ENCODE measurements at regions not wholly inside any gene's neighbourhood (a gene's known extent, or its start where the extent isn't known, plus 50 kb on each side); places are given as distances from the start of the nearest gene placed in this dataset.

DNA sequence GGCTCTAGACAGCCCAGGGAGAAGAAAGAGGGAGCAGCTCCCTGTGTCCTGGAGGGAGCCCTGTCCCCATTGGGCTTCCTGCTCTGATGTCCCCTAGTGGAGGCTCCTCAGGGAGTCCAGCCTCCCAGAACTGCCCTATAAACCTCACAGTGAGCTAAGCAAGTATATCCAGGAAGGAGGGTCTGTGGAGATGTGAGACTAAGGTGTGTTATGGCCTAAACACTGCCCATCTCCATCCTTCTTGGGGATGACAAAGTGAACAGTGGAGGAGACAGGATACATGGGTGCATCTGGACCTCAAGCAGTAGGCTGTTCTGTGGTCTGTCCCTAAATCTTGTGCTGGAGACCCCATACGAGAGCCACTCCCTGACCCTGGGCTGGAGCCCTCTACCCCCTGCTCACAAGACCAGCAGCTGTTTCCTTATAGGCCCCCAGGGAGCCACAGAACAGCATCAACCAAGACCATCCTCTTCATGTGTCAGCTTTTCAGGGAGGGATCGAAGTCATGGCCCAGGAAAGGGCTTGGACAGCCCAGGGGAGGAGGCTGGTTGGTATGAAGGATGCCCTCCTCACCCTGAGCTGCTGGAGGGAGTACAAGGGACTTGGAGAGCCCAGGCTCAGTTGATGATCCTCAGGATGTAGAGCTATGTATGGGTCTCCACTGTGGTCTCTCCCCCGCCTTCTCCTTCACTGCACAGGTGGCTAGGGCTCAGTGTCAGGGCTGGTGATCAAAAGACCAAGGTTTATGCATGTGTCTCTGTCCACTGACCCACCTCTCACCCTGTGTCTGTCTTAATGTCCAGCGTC is 49.7 kb upstream of the TOP3B start:
- intact Hi-C loops (cut with DNase I; ENCODE audit: low total_unique reads), result no loop called here
- TF ChIP-seq POLR2A (IDR thresholded peaks at IDR 0.05), result no peak
- Histone ChIP-seq H3K4me1 (no peaks in the 10 kb centered on the region), H3K9me3 (no peaks in the 10 kb centered on the region), H3K27me3 (no peaks in the 10 kb centered on the region), H3K36me3 (ENCODE audit: low read depth, missing control alignments) (no peaks in the 10 kb centered on the region), H3K27ac (no peak overlapping the region), H3K4me3 (no peak overlapping the region)
- WGBS, 2 donors, result 83 to 93% methylated on average over 2 to 4 of the region's 4 CpGs
- DNase-seq, result no peak

Small RNAs in the stretch of these regions (small RNA-seq; reads per million reads assigned to genes)
- 0 reads per million in 2 donors for gene AC245452.3
- gene AC245517.3, result 0 reads per million in 2 donors
- 0 reads per million in 2 donors for gene AC245517.5
- 0 reads per million in 2 donors for gene IGLVIV-59

All from testis (tissue), 2 donors.